AG09319 (cell line): ENCODE measurements at regions not wholly inside any gene's neighbourhood (a gene's known extent, or its start where the extent isn't known, plus 50 kb on each side); places are given as distances from the start of the nearest gene placed in this dataset.

ENCODE experiments used
- DNase-seq: peaks from one replicate; pipeline ENCODE4 v3.0.0-alpha.2; 2010; ENCODE audit warnings: low read depth; ENCODE audit errors: extremely low read depth
- CTCF ChIP-seq: IDR thresholded peaks from 2 replicates; pipeline ENCODE4 v1.5.1; 2011; ENCODE audit warnings: low read depth, mild to moderate bottlenecking, inconsistent platforms, low read length, moderate library complexity

- DNase-seq, result no peak
- no peak for TF ChIP-seq CTCF
These were observed 248.4 kb downstream of the C16orf95 start for GRCh38 chr16:87068762-87069150.

DNA sequence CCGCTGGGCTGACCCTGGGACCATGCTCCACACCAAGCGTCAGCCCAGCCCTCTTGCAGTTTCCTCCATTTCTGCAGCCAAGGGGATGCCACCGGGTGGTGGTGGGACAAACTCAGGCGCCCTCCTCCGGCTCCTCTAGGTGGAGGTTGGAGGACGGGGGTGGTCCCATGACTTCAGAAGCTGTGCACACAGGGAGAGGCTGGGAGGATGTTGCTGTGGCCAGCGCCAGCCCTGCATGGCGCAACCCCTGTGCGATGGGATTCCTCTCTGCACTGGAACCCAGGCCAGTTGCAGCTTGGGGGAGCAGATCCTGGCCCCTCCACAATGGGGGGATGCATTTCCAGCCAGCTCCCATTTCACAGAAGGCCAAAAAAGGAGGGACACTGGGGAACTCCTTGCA, 246.5 kb downstream of the C16orf95 start:
- no peak for DNase-seq
- TF ChIP-seq CTCF, result no peak

GRCh38 chr16:87072101-87072500, 245.1 kb downstream of the C16orf95 start:
- TF ChIP-seq CTCF, result no peak

GRCh38 chr16:87074641-87075318, 242.4 kb downstream of the C16orf95 start:
- TF ChIP-seq CTCF, result no peak
- DNase-seq, result no peak

More at GRCh38 chr16:87072101-87072500, 245.1 kb downstream of the C16orf95 start:
- no peak for DNase-seq

GRCh38 chr16:87075319-87075860, 241.8 kb downstream of the C16orf95 start:
- TF ChIP-seq CTCF, result no peak
- DNase-seq, result no peak

GRCh38 chr16:87076331-87076949, 240.8 kb downstream of the C16orf95 start:
- DNase-seq, result no peak
- no peak for TF ChIP-seq CTCF

GRCh38 chr16:87076950-87077749, 240.0 kb downstream of the C16orf95 start:
- peak; percentile 61 for TF ChIP-seq CTCF
- DNase-seq, result no peak
